22Rv1 (cell line): ENCODE measurements at regions not wholly inside any gene's neighbourhood (a gene's known extent, or its start where the extent isn't known, plus 50 kb on each side); places are given as distances from the start of the nearest gene placed in this dataset.

ENCODE experiments used
- CTCF ChIP-seq: fragments of 450-650 bp; IDR thresholded peaks from 2 replicates; pipeline ENCODE4 v1.5.1; 2017; ENCODE audit warnings: mild to moderate bottlenecking
- ZFX ChIP-seq: fragments of 450-650 bp; IDR thresholded peaks from 2 replicates; pipeline ENCODE4 v1.6.1; 2017; ENCODE audit warnings: antibody characterized with exemption, borderline replicate concordance

- no peak for TF ChIP-seq CTCF
- no peak for TF ChIP-seq ZFX
Observed at GRCh38 chr18:78069784-78070664, 820.4 kb downstream of the GALR1 start.
